ENCODE measurements at regions not wholly inside any gene's neighbourhood (a gene's known extent, or its start where the extent isn't known, plus 50 kb on each side); places are given as distances from the start of the nearest gene placed in this dataset.

DNA sequence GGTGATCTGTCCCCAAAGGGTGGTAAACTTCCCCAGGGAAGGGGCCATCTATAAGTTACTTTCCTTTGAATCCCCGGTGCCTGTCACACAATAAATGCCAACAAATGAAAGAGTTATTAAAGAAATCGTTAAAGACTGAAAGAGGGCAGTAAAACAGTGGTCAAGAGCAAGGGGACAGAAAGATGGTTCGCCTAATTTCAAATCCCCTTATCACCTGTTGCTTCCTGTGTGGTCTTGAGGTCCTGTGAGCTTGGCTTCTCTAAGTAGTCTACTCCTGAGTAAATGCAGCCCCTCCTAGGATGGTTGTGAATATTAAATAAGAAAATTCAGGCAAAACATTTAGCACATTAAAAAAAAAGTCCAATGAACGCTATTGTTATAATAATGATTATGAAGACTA lies 225.7 kb upstream of the ADAMTS9 start (continued):
- TF ChIP-seq, protein P1, sequence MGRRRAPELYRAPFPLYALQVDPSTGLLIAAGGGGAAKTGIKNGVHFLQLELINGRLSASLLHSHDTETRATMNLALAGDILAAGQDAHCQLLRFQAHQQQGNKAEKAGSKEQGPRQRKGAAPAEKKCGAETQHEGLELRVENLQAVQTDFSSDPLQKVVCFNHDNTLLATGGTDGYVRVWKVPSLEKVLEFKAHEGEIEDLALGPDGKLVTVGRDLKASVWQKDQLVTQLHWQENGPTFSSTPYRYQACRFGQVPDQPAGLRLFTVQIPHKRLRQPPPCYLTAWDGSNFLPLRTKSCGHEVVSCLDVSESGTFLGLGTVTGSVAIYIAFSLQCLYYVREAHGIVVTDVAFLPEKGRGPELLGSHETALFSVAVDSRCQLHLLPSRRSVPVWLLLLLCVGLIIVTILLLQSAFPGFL (CRISPR knock-in tag; IDR thresholded peaks at IDR 0.05; ENCODE audit: borderline replicate concordance) = no peak
- TF ChIP-seq NFATC4 (CRISPR knock-in tag; IDR thresholded peaks at IDR 0.05) (no peak), ETV6 (CRISPR knock-in tag; IDR thresholded peaks at IDR 0.05) (no peak), KAT7 (CRISPR knock-in tag; IDR thresholded peaks at IDR 0.05; ENCODE audit: borderline replicate concordance) (no peak), TCF7 (CRISPR knock-in tag; IDR thresholded peaks at IDR 0.05; ENCODE audit: low read depth) (no peak), ZNF317 (CRISPR knock-in tag; IDR thresholded peaks at IDR 0.05; ENCODE audit: borderline replicate concordance, low read depth) (no peak), GRHL2 (CRISPR knock-in tag; IDR thresholded peaks at IDR 0.05; ENCODE audit: insufficient replicate concordance, severe bottlenecking) (no peak)
- TF ChIP-seq, protein P2, sequence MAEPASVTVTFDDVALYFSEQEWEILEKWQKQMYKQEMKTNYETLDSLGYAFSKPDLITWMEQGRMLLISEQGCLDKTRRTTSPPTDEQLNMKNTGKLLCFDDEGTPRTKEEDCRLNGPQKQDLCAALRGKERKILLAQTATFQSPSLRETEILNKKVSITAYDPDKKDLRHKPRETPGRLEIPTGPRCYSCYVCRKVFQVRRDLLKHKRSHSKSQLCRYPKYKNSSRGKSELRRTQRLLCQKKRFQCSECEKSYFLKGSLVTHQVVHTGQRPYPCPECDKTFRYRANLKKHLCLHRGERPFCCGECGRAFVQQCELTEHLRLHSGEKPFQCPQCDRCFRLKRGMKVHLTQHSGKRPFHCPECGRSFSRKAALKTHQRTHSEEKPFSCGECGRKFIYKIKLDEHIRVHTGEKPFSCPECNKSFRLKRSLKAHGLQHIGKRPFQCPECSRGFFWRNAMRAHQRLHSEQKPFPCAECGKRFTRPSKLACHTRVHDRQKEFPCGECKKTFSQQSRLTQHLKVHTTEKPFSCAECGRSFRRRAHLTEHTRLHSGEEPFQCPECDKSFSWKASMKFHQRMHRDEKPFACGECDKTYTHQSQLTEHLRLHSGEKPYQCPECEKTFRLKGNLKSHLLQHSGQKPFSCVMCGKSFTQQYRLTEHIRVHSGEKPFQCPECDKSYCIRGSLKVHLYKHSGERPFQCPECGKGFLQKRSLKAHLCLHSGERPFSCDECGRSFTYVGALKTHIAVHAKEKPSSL (CRISPR knock-in tag; conservative IDR thresholded peaks at IDR 0.05) = no peak
- TF ChIP-seq, protein P3, sequence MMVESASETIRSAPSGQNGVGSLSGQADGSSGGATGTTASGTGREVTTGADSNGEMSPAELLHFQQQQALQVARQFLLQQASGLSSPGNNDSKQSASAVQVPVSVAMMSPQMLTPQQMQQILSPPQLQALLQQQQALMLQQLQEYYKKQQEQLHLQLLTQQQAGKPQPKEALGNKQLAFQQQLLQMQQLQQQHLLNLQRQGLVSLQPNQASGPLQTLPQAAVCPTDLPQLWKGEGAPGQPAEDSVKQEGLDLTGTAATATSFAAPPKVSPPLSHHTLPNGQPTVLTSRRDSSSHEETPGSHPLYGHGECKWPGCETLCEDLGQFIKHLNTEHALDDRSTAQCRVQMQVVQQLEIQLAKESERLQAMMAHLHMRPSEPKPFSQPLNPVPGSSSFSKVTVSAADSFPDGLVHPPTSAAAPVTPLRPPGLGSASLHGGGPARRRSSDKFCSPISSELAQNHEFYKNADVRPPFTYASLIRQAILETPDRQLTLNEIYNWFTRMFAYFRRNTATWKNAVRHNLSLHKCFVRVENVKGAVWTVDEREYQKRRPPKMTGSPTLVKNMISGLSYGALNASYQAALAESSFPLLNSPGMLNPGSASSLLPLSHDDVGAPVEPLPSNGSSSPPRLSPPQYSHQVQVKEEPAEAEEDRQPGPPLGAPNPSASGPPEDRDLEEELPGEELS (CRISPR knock-in tag; IDR thresholded peaks at IDR 0.05) = no peak

DNA sequence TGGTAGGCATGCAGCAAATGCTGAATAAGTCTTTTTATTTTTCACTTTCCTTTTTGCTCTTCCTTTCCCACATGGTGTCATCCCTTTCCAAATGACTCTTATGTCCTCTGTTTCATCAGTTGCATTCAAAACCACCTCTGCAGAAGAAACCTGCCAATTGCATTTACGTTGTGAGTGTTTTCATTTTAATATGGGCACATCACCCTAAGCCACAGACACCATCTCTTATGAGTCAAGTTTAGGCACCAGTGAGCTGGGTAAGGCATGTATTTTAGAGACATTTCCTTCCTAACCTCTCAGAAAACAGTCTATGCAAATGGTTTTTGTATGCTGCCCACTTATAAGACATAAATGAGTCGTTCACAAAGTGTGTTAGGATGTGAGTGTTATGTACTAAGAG lies 223.3 kb upstream of the ADAMTS9 start:
- no peak for TF ChIP-seq ATF1 (CRISPR knock-in tag; IDR thresholded peaks at IDR 0.05)
- POLR2A ChIA-PET = no interaction called here
- ATAC-seq (no peak), DNase-seq (ENCODE audit: low spot score) (no peak)
- peaks cover 46% of the 10 kb centered on the region for H3K4me1 Mint-ChIP-seq
- CTCF ChIA-PET = no interaction called here
- no peak overlapping the region for H3K27ac Mint-ChIP-seq
- peaks cover 39% of the 10 kb centered on the region for H3K27me3 Mint-ChIP-seq (ENCODE audit: low read depth)
- H3K9me3 Mint-ChIP-seq = peaks cover 14% of the 10 kb centered on the region
- H3K36me3 Mint-ChIP-seq = peaks cover 9% of the 10 kb centered on the region
- H3K4me3 Mint-ChIP-seq = no peak overlapping the region

DNA sequence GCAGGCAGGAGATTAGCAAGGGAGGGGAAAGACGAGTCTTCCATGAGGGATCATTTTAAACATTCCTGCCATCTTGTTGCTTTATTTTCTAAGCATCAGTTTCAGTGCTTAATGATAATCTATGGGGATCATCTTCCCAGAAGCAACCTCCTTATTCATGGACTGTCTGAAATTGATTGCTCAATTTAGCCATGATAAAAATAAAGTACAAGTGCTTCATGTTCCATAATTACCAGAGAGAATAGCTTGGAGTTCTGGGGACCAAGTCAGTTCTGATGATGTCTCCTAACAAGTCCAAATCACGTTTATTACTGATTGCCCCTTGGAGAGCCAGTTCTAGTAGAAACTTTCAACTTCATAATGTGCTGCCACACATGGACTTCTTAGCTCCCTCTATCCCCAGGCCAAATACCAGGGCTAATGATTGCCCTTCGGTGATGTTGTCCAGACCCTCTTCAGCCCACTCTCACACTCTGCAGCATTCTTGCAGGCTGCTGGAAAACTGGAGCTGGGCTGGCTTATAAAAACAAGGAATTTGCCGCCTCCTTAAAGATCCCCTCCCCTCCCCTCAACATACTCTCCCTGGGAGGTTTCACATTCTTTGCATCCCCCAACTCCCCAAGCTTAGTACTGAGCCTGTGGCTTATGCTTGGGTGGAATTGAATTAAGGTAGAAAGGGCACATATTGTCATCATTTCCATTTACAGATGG lies 222.1 kb upstream of the ADAMTS9 start:
- ChIA-PET CTCF (no interaction called here), POLR2A (interaction anchor here (0.6 to 1.5 kb wide), 2 partner anchors 12 to 114 kb away, joined by 3 to 5 read pairs; no protein-coding TSS in a partner anchor)
- no peak overlapping the region for H3K27ac Mint-ChIP-seq
- TF ChIP-seq, protein P4, sequence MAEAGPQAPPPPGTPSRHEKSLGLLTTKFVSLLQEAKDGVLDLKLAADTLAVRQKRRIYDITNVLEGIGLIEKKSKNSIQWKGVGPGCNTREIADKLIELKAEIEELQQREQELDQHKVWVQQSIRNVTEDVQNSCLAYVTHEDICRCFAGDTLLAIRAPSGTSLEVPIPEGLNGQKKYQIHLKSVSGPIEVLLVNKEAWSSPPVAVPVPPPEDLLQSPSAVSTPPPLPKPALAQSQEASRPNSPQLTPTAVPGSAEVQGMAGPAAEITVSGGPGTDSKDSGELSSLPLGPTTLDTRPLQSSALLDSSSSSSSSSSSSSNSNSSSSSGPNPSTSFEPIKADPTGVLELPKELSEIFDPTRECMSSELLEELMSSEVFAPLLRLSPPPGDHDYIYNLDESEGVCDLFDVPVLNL (CRISPR knock-in tag; IDR thresholded peaks at IDR 0.05; ENCODE audit: borderline replicate concordance, low read depth) = no peak
- H3K4me1 Mint-ChIP-seq = peaks cover 49% of the 10 kb centered on the region
- peaks cover 27% of the 10 kb centered on the region for H3K27me3 Mint-ChIP-seq (ENCODE audit: low read depth)
- ATAC-seq = peak; percentile 87
- no peak overlapping the region for H3K4me3 Mint-ChIP-seq
- peaks cover 9% of the 10 kb centered on the region for H3K36me3 Mint-ChIP-seq
- H3K9me3 Mint-ChIP-seq = peaks cover 14% of the 10 kb centered on the region
- DNase-seq (ENCODE audit: low spot score) = no peak

DNA sequence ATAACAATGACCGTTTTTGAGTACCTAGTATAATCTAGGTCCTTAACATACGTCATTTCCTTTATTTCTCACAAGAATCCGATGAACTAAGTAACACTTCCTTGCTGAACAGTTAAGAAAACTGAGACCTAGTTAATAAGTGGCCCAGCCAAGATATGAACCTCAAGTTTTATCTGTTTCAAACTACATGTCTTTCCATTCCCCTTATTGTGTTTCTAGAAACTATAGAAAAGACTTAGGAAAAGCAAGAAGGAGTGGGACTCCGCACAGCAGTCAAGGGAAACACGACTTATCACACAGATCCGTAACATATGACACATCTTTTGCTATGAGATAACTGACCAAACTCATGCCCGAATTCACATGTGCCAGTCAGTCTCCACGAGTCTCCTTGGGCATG lies 221.2 kb upstream of the ADAMTS9 start:
- ChIA-PET POLR2A (interaction anchor here (1.5 kb wide), 1 partner anchor 13 kb away, joined by 3 read pairs; no protein-coding TSS in a partner anchor), CTCF (no interaction called here)
- Mint-ChIP-seq H3K27me3 (ENCODE audit: low read depth) (peaks cover 18% of the 10 kb centered on the region), H3K27ac (no peak overlapping the region), H3K36me3 (peaks cover 9% of the 10 kb centered on the region), H3K4me3 (no peak overlapping the region), H3K9me3 (peaks cover 9% of the 10 kb centered on the region), H3K4me1 (peaks cover 44% of the 10 kb centered on the region)
- DNase-seq (ENCODE audit: low spot score) (no peak), ATAC-seq (no peak)
- TF ChIP-seq, protein P5, sequence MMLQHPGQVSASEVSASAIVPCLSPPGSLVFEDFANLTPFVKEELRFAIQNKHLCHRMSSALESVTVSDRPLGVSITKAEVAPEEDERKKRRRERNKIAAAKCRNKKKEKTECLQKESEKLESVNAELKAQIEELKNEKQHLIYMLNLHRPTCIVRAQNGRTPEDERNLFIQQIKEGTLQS (CRISPR knock-in tag; conservative IDR thresholded peaks at IDR 0.05) = no peak
- no peak for TF ChIP-seq NR1H2 (CRISPR knock-in tag; IDR thresholded peaks at IDR 0.05)
- no peak for TF ChIP-seq NR3C1 (CRISPR knock-in tag; conservative IDR thresholded peaks at IDR 0.05; ENCODE audit: low read depth)
- no peak for TF ChIP-seq NFYB (CRISPR knock-in tag; conservative IDR thresholded peaks at IDR 0.05; ENCODE audit: low read depth)
- no peak for TF ChIP-seq NFATC4 (CRISPR knock-in tag; IDR thresholded peaks at IDR 0.05)
- TF ChIP-seq, protein P6, sequence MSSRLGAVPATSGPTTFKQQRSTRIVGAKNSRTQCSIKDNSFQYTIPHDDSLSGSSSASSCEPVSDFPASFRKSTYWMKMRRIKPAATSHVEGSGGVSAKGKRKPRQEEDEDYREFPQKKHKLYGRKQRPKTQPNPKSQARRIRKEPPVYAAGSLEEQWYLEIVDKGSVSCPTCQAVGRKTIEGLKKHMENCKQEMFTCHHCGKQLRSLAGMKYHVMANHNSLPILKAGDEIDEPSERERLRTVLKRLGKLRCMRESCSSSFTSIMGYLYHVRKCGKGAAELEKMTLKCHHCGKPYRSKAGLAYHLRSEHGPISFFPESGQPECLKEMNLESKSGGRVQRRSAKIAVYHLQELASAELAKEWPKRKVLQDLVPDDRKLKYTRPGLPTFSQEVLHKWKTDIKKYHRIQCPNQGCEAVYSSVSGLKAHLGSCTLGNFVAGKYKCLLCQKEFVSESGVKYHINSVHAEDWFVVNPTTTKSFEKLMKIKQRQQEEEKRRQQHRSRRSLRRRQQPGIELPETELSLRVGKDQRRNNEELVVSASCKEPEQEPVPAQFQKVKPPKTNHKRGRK (CRISPR knock-in tag; IDR thresholded peaks at IDR 0.05; ENCODE audit: borderline replicate concordance) = no peak
- TF ChIP-seq GTF2I (CRISPR knock-in tag; conservative IDR thresholded peaks at IDR 0.05) = no peak
- TF ChIP-seq ZNF263 (CRISPR knock-in tag; IDR thresholded peaks at IDR 0.05; ENCODE audit: low read depth) = no peak
- TF ChIP-seq, protein P7, sequence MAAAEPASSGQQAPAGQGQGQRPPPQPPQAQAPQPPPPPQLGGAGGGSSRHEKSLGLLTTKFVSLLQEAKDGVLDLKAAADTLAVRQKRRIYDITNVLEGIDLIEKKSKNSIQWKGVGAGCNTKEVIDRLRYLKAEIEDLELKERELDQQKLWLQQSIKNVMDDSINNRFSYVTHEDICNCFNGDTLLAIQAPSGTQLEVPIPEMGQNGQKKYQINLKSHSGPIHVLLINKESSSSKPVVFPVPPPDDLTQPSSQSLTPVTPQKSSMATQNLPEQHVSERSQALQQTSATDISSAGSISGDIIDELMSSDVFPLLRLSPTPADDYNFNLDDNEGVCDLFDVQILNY (CRISPR knock-in tag; IDR thresholded peaks at IDR 0.05) = no peak
- no peak for TF ChIP-seq NR2C2 (CRISPR knock-in tag; IDR thresholded peaks at IDR 0.05)
- no peak for TF ChIP-seq ZNF317 (CRISPR knock-in tag; IDR thresholded peaks at IDR 0.05; ENCODE audit: borderline replicate concordance, low read depth)

Measured in WTC11 (cell line).